ENCODE measurements at regions not wholly inside any gene's neighbourhood (a gene's known extent, or its start where the extent isn't known, plus 50 kb on each side); places are given as distances from the start of the nearest gene placed in this dataset.

- no peak for TF ChIP-seq CTCF (IDR thresholded peaks at IDR 0.05; ENCODE audit: poor library complexity, severe bottlenecking)
- TF ChIP-seq SMC3 (conservative IDR thresholded peaks at IDR 0.05; ENCODE audit: poor library complexity), result no peak
- TF ChIP-seq, protein P1, sequence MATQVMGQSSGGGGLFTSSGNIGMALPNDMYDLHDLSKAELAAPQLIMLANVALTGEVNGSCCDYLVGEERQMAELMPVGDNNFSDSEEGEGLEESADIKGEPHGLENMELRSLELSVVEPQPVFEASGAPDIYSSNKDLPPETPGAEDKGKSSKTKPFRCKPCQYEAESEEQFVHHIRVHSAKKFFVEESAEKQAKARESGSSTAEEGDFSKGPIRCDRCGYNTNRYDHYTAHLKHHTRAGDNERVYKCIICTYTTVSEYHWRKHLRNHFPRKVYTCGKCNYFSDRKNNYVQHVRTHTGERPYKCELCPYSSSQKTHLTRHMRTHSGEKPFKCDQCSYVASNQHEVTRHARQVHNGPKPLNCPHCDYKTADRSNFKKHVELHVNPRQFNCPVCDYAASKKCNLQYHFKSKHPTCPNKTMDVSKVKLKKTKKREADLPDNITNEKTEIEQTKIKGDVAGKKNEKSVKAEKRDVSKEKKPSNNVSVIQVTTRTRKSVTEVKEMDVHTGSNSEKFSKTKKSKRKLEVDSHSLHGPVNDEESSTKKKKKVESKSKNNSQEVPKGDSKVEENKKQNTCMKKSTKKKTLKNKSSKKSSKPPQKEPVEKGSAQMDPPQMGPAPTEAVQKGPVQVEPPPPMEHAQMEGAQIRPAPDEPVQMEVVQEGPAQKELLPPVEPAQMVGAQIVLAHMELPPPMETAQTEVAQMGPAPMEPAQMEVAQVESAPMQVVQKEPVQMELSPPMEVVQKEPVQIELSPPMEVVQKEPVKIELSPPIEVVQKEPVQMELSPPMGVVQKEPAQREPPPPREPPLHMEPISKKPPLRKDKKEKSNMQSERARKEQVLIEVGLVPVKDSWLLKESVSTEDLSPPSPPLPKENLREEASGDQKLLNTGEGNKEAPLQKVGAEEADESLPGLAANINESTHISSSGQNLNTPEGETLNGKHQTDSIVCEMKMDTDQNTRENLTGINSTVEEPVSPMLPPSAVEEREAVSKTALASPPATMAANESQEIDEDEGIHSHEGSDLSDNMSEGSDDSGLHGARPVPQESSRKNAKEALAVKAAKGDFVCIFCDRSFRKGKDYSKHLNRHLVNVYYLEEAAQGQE (IDR thresholded peaks at IDR 0.05; ENCODE audit: borderline replicate concordance), result no peak
- TF ChIP-seq EP300 (conservative IDR thresholded peaks at IDR 0.05; ENCODE audit: poor library complexity, severe bottlenecking), result no peak
- TF ChIP-seq MXI1 (conservative IDR thresholded peaks at IDR 0.05; ENCODE audit: poor library complexity, severe bottlenecking), result no peak
- TF ChIP-seq RAD21 (conservative IDR thresholded peaks at IDR 0.05), result no peak
- TF ChIP-seq POLR2AphosphoS5 (IDR thresholded peaks at IDR 0.05), result no peak
Measured at GRCh38 chr1:222124602-222125001, 382.7 kb upstream of the DUSP10 start.

All from neural cell (in vitro differentiated cells).